Effector memory CD4-positive, alpha-beta T cell (primary cell): ENCODE measurements at regions not wholly inside any gene's neighbourhood (a gene's known extent, or its start where the extent isn't known, plus 50 kb on each side); places are given as distances from the start of the nearest gene placed in this dataset.
"Not testable (repeated sequence)": the region's sequence is repeated elsewhere in the genome, so short reads cannot be mapped to it uniquely, and the experiment has no call there.

Experiments
- DNase-seq, 3 donors: peaks; one replicate each; pipeline ENCODE4 v3.0.0-alpha.2; 2020
- H3K27ac ChIP-seq: 2 replicates; pipeline ENCODE4 v1.7.0; 2013; ENCODE audit warnings: mild to moderate bottlenecking, low read length, moderate library complexity; ENCODE audit not compliant: insufficient read depth, poor library complexity, severe bottlenecking
- H3K27me3 ChIP-seq: replicated peaks from 2 replicates; pipeline ENCODE4 v1.7.0; 2013; ENCODE audit warnings: mild to moderate bottlenecking, low read length; ENCODE audit not compliant: insufficient read depth, control insufficient read depth, poor library complexity, severe bottlenecking
- H3K36me3 ChIP-seq: 2 replicates; pipeline ENCODE4 v1.7.0; 2013; ENCODE audit warnings: mild to moderate bottlenecking, low read length, moderate library complexity; ENCODE audit not compliant: control insufficient read depth, insufficient read depth
- H3K4me1 ChIP-seq: 2 replicates; pipeline ENCODE4 v1.7.0; 2013; ENCODE audit warnings: low read length, mild to moderate bottlenecking; ENCODE audit not compliant: control insufficient read depth, insufficient read depth, poor library complexity, severe bottlenecking
- H3K4me3 ChIP-seq: 2 replicates; pipeline ENCODE4 v1.7.0; 2013; ENCODE audit warnings: low read length, low read depth, mild to moderate bottlenecking; ENCODE audit not compliant: insufficient read depth, poor library complexity, severe bottlenecking
- H3K9me3 ChIP-seq: 2 replicates; pipeline ENCODE4 v1.7.0; 2013; ENCODE audit warnings: mild to moderate bottlenecking, low read length, moderate library complexity; ENCODE audit not compliant: control insufficient read depth

GRCh38 chr2:57701391-57701791 is 345.2 kb upstream of the VRK2 start:
- no peaks in the 10 kb centered on the region for H3K4me1 ChIP-seq
- DNase-seq: no peak

DNA sequence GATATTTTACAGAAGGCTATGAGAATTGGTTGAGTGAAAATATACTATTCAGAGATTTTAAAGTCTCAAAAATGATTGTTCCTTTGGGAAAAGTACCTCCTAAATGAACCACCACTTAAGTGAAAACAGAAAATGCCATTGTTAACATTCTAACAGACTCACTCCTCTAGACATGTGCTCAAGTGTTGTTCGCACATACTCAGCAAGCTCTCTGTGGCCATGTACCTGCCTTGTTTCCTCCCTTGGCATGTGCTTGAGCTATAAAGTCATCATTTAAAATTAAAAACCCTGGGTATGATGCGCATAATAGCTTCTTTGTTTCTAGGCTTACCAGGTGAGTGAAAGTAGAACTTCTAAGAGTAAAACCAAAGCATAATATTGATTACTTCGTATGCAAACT is 343.2 kb upstream of the VRK2 start:
- DNase-seq: no peak
- H3K36me3 ChIP-seq: no peaks in the 10 kb centered on the region
- H3K9me3 ChIP-seq: no peaks in the 10 kb centered on the region
- H3K27ac ChIP-seq: no peak overlapping the region
- no peaks in the 10 kb centered on the region for H3K4me1 ChIP-seq
- no peaks in the 10 kb centered on the region for H3K27me3 ChIP-seq
- no peak overlapping the region for H3K4me3 ChIP-seq

More at GRCh38 chr2:57701391-57701791, 345.2 kb upstream of the VRK2 start:
- H3K9me3 ChIP-seq: no peaks in the 10 kb centered on the region
- no peaks in the 10 kb centered on the region for H3K36me3 ChIP-seq
- no peak overlapping the region for H3K4me3 ChIP-seq
- no peak overlapping the region for H3K27ac ChIP-seq
- no peaks in the 10 kb centered on the region for H3K27me3 ChIP-seq

DNA sequence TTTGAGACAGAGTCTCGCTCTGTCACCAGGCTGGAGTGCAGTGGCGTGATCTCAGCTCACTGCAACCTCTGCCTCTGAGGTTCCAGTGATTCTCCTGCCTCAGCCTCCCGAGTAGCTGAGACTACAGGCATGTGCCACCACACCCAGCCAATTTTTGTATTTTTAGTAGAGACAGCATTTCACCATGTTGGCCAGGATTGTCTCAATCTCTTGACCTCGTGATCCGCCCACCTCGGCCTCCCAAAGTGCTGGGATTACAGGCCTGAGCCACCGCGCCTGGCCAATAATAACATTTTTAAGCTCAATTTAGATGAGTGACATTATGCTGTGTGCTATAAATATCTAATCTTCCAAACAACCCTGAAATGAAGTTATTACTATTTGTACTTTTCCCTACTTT is 338.8 kb upstream of the VRK2 start:
- not testable (repeated sequence) for H3K4me1 ChIP-seq, DNase-seq, H3K9me3 ChIP-seq, H3K4me3 ChIP-seq, H3K27me3 ChIP-seq, H3K36me3 ChIP-seq, H3K27ac ChIP-seq

GRCh38 chr2:57711991-57712390 is 334.6 kb upstream of the VRK2 start:
- Histone ChIP-seq H3K27ac (no peak overlapping the region), H3K4me3 (no peak overlapping the region), H3K27me3 (no peaks in the 10 kb centered on the region), H3K9me3 (no peaks in the 10 kb centered on the region), H3K4me1 (no peaks in the 10 kb centered on the region), H3K36me3 (no peaks in the 10 kb centered on the region)
- no peak for DNase-seq

GRCh38 chr2:57720728-57721627 is 325.6 kb upstream of the VRK2 start:
- DNase-seq: no peak
- H3K27ac ChIP-seq: no peak overlapping the region
- no peaks in the 10 kb centered on the region for H3K27me3 ChIP-seq
- no peaks in the 10 kb centered on the region for H3K36me3 ChIP-seq
- H3K4me3 ChIP-seq: no peak overlapping the region
- H3K9me3 ChIP-seq: no peaks in the 10 kb centered on the region
- H3K4me1 ChIP-seq: no peaks in the 10 kb centered on the region

- H3K4me3 ChIP-seq: no peak overlapping the region
- DNase-seq: no peak
- no peaks in the 10 kb centered on the region for H3K27me3 ChIP-seq
- H3K36me3 ChIP-seq: no peaks in the 10 kb centered on the region
- no peaks in the 10 kb centered on the region for H3K9me3 ChIP-seq
- H3K4me1 ChIP-seq: no peaks in the 10 kb centered on the region
- H3K27ac ChIP-seq: no peak overlapping the region
Observed at GRCh38 chr2:57725337-57725947, 321.2 kb upstream of the VRK2 start.

- H3K36me3 ChIP-seq: no peaks in the 10 kb centered on the region
- H3K27ac ChIP-seq: no peak overlapping the region
- DNase-seq: no peak
- no peaks in the 10 kb centered on the region for H3K9me3 ChIP-seq
- H3K4me3 ChIP-seq: no peak overlapping the region
- H3K27me3 ChIP-seq: no peaks in the 10 kb centered on the region
- H3K4me1 ChIP-seq: no peaks in the 10 kb centered on the region
Observed at GRCh38 chr2:57726294-57726693, 320.3 kb upstream of the VRK2 start.

- H3K36me3 ChIP-seq: no peaks in the 10 kb centered on the region
- no peaks in the 10 kb centered on the region for H3K9me3 ChIP-seq
- no peaks in the 10 kb centered on the region for H3K27me3 ChIP-seq
- H3K4me3 ChIP-seq: no peak overlapping the region
- no peaks in the 10 kb centered on the region for H3K4me1 ChIP-seq
- no peak for DNase-seq
- no peak overlapping the region for H3K27ac ChIP-seq
Observed at GRCh38 chr2:57728691-57729090, 317.9 kb upstream of the VRK2 start.

DNA sequence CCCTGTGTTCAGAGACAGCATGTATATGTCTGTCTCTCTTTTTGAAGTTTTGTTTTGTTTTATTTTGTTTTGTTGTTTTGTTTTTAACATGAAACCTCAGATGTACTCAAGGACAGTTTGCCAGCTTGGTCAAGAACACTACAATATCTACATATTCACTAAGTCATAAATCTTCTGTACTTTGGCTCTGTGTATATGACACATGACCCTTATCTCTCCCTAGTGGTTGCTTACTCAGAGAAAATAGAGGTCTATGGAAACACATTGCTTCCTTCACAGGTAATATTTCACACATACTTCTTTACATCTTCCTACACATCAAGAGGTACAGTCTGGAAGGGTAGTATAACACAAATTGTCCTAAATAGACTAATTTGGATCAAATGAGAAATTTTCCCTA is 312.6 kb upstream of the VRK2 start:
- no peaks in the 10 kb centered on the region for H3K4me1 ChIP-seq
- H3K36me3 ChIP-seq: no peaks in the 10 kb centered on the region
- DNase-seq: no peak
- H3K27me3 ChIP-seq: no peaks in the 10 kb centered on the region
- H3K9me3 ChIP-seq: no peaks in the 10 kb centered on the region
- no peak overlapping the region for H3K27ac ChIP-seq
- no peak overlapping the region for H3K4me3 ChIP-seq

DNA sequence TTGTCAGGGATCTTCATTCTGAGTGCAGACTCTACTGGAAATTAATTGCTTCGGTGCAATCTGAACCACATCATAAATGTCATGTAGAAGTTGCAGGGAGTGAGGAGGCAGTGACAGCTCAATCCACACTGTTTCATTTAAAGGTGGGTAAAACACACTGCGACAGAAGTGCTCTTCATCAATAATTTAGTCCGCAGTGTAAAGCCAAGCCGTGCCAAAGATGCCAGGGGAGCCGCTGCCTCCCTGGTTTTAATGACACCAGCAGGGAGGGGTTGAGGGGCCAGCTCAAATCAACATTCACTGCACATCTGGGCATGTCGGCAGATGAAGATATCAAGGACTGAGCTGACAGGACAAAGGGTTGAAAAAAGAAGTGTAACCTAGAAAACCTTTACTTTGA is 305.7 kb upstream of the VRK2 start:
- H3K27ac ChIP-seq: no peak overlapping the region
- no peaks in the 10 kb centered on the region for H3K36me3 ChIP-seq
- H3K9me3 ChIP-seq: no peaks in the 10 kb centered on the region
- DNase-seq: no peak
- H3K4me1 ChIP-seq: no peaks in the 10 kb centered on the region
- H3K4me3 ChIP-seq: no peak overlapping the region
- no peaks in the 10 kb centered on the region for H3K27me3 ChIP-seq
